LNCaP clone FGC (cell line): ENCODE measurements at regions not wholly inside any gene's neighbourhood (a gene's known extent, or its start where the extent isn't known, plus 50 kb on each side); places are given as distances from the start of the nearest gene placed in this dataset.

Experiments
- DNase-seq: peaks from one replicate; pipeline ENCODE4 v3.0.0-alpha.2; 2011; ENCODE audit warnings: low read depth
- H3K4me3 ChIP-seq: 2 replicates; pipeline ENCODE4 v1.5.1; 2011; ENCODE audit warnings: mild to moderate bottlenecking, low read depth, low read length, control low read depth
- CTCF ChIP-seq: IDR thresholded peaks from 2 replicates; pipeline ENCODE4 v1.5.1; 2012; ENCODE audit warnings: mild to moderate bottlenecking; ENCODE audit not compliant: control insufficient read depth, insufficient read depth; ENCODE audit errors: extremely low read depth

- no peak overlapping the region for H3K4me3 ChIP-seq
- DNase-seq = no peak
Observed at GRCh38 chr21:27275294-27275927, 308.5 kb upstream of the ADAMTS5 start.

GRCh38 chr21:27269644-27270043 is 302.8 kb upstream of the ADAMTS5 start:
- no peak overlapping the region for H3K4me3 ChIP-seq
- no peak for DNase-seq
- TF ChIP-seq CTCF = no peak

More at GRCh38 chr21:27275294-27275927, 308.5 kb upstream of the ADAMTS5 start:
- TF ChIP-seq CTCF = no peak

GRCh38 chr21:27268290-27268689 is 301.4 kb upstream of the ADAMTS5 start:
- no peak for TF ChIP-seq CTCF
- no peak overlapping the region for H3K4me3 ChIP-seq
- no peak for DNase-seq

GRCh38 chr21:27265949-27266348 is 299.1 kb upstream of the ADAMTS5 start:
- H3K4me3 ChIP-seq = no peak overlapping the region
- no peak for TF ChIP-seq CTCF
- no peak for DNase-seq

GRCh38 chr21:27265492-27265891 is 298.6 kb upstream of the ADAMTS5 start:
- H3K4me3 ChIP-seq = no peak overlapping the region
- TF ChIP-seq CTCF = no peak
- no peak for DNase-seq

- TF ChIP-seq CTCF = no peak
- no peak overlapping the region for H3K4me3 ChIP-seq
- DNase-seq = no peak
Observed at GRCh38 chr21:27261676-27262075, 294.8 kb upstream of the ADAMTS5 start.

- no peak for TF ChIP-seq CTCF
- no peak overlapping the region for H3K4me3 ChIP-seq
- no peak for DNase-seq
Observed at GRCh38 chr21:27260728-27261127, 293.8 kb upstream of the ADAMTS5 start.
